HG03025 (cell line): ENCODE measurements at regions not wholly inside any gene's neighbourhood (a gene's known extent, or its start where the extent isn't known, plus 50 kb on each side); places are given as distances from the start of the nearest gene placed in this dataset.
"Not testable (repeated sequence)": the region's sequence is repeated elsewhere in the genome, so short reads cannot be mapped to it uniquely, and the experiment has no call there.

Experiments
- ATAC-seq: cut with Tn5 transposase; IDR thresholded peaks from one replicate; pipeline ENCODE4 v1.9.1; 2021; ENCODE audit warnings: mild to moderate bottlenecking, moderate library complexity; ENCODE audit not compliant: unreplicated experiment, low FRiP score

DNA sequence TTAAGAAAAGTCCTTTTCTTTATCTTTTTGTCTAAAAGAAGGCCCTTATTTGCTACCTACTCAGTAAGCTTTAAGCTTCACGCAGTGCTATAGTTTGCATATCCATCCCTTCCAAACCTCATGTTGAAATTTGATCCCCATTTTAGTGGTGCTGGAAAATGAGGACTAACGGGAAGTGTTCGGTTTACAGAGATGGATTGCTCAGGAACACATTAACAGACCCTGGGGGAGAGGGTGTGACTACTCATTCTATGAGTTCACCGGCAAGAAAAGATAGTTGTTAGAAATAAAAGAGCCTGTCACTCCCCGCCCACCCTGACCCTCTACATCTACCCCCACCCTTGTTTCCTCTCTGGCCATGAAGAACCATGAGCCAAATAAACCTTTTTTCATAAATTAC is 546.2 kb downstream of the MEI4 start:
- ATAC-seq = no peak

GRCh38 chr6:78222226-78222625 is 569.4 kb downstream of the MEI4 start:
- no peak for ATAC-seq

DNA sequence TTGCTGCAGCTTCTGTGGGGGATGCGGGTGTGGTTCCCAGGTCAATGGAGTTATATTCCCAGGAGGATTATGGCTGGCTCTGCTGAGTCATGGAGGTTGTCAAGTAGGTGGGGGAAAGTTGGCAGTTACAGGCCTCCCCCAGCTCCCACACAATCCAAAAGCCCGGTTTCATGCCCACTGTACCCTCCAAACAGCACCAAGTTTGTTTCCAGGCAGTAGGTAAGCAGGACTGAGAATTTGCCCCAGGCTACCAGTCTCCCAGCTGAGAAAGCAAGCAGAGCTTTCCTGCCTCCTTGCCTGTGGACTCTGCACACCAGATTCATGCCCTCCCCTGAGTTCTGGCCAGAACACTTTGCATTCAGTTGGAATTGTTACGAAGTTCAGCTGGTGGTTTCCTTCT is 578.2 kb downstream of the MEI4 start:
- no peak for ATAC-seq

GRCh38 chr6:78243519-78243918 is 590.7 kb downstream of the MEI4 start:
- no peak for ATAC-seq

GRCh38 chr6:78251931-78252330 is 599.1 kb downstream of the MEI4 start:
- ATAC-seq = no peak

GRCh38 chr6:78253618-78254017 is 600.8 kb downstream of the MEI4 start:
- peak; percentile 63 for ATAC-seq

DNA sequence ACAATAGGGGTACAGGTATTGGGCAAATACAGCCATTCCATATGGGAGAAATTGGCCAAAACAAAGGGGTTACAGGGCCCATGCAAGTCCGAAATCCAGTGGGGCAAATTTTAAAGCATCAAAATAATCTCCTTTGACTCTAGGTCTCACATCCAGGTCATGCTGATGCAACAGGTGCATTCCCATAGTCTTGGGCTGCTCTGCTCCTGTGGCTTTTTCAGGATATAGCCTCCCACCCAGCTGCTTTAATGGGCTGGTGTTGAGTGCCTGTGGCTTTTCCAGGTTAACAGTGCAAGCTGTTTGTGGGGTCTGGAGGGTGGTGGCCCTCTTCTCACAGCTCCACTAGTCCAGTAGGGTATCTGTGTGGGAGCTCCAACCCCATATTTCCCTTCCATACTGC is 607.1 kb downstream of the MEI4 start:
- ATAC-seq = no peak

GRCh38 chr6:78260427-78260826 is 606.9 kb upstream of the IRAK1BP1 start:
- not testable (repeated sequence) for ATAC-seq

GRCh38 chr6:78268591-78269452 is 598.5 kb upstream of the IRAK1BP1 start:
- ATAC-seq = no peak

DNA sequence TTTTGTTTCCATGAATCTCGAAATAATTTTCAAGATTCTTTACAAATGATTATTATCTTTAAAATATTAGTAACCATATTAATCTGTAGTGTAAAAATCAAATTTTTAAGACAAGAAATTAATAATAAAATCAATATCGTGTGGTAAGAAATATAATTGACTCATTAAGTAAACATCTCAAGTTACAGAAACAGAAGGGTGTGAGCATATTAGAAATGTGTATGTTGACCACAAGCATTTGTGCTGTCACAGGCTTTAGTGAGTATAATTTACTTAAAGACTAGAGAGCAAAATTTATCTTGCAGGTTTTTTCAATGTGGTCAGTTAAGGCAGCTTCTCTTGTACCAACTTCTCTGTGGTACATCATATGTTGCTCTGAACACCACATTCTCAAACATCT is 566.5 kb upstream of the IRAK1BP1 start:
- no peak for ATAC-seq

DNA sequence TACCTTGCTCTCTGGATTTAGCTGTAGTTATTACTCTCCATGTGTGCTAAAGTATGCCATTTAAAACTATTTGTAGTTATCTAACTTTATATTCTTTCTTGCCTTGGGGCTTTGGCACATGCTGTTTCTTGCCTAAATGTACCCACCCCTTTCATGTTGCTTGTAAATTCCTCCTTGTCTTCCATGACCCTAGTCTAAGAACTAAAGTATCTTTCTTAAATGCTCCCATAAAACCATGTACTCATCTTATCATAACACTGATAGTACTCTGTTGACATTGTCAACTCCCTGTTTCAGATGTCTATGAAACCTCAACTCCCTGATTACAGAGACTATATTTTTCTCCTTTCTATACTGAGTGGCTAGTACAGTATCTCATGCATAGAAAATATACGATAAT is 564.9 kb upstream of the IRAK1BP1 start:
- ATAC-seq = no peak

DNA sequence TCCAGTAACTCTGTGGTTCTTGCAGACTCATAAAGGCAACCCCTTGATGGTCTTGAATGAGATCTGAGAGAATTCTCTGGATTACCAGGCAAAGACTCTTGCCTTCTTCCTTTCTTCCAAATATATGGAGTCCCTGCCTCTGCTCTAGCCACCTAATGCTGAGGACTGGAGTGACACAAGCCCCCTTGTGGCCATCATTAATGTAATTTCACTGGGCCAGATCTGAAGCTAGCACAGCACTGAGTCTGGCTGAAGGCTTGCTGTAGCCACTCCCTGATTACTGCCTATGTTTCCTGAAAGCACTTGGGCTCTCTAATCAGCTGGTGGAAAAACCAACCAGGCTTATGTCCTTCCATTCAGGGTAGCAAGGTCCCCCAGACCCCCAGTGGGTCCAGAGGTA is 559.3 kb upstream of the IRAK1BP1 start:
- ATAC-seq = no peak

DNA sequence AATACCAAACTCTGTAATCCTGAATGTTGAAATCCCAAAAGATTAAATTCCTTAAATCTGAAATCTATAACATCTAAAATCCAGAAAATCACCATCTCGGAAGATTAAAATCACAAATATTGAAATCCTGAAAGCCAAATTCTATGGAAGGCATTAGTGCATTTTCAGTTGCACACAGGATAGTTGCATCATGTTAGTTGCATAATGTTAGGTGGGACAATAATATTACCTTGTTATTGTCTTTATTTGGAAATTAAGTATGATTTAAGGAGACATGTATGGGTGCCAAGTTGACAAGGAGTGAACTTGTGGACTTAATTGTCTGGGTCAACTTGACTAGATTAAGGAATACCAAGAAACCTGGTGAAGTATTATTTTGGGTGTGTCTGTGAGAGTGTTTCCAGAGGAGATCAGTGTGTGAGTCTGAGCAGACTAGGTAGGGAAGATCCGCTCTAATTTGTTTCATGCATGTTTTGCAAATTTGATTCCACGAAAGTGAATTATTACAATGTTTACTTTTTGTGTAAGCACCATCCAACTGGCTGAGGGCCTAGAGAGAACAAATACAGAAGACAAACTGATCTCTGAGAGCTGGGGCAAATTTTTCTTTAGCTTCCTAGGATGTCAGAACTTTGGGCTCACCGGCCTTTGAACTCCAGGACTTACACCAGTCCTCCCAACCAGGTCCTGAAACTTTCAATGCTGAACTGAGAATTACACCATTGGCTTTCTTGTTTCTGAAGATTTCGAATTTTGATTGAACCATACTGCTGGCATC is 545.1 kb upstream of the IRAK1BP1 start:
- ATAC-seq = no peak

- ATAC-seq = no peak
Observed at GRCh38 chr6:78324213-78324612, 543.1 kb upstream of the IRAK1BP1 start.

- no peak for ATAC-seq
Observed at GRCh38 chr6:78340755-78341154, 526.6 kb upstream of the IRAK1BP1 start.

DNA sequence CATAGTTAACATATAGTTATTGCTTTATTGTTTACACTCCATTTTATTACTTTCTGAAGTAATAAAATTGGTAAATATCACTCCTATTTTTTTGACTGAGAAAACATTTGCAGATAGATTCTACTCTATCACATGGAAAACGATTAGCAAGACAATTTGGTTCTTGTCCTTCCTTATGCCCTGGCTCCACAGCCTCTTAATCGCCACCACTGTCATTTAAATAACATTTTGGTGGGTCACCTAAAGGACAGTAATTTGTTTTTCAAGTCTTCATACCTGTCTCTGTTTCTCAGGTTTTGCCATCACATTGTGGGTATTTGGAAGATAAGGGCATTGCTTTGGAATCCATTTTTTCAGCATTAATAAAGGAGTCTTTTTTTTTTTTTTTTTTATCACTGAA is 521.5 kb upstream of the IRAK1BP1 start:
- ATAC-seq = no peak

- no peak for ATAC-seq
Observed at GRCh38 chr6:78347191-78347916, 520.0 kb upstream of the IRAK1BP1 start.

DNA sequence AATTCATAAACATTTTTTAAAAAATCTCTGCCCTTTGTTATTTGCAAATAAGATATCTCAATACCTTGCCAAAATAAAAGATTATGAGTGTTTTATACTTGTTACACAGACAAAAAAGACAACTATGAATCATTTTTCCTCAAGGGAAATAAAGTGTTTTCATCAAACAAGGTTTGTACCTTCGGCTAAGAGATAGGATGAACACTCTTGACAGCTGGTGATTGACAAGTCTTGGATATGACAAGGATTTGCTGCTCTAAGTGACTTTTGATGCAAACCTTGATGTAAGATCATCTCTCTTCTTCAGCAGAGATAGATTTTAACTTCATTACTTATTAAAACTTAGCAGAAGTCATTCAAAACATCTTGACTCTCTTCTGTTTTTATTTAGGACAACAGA is 514.3 kb upstream of the IRAK1BP1 start:
- ATAC-seq = no peak

DNA sequence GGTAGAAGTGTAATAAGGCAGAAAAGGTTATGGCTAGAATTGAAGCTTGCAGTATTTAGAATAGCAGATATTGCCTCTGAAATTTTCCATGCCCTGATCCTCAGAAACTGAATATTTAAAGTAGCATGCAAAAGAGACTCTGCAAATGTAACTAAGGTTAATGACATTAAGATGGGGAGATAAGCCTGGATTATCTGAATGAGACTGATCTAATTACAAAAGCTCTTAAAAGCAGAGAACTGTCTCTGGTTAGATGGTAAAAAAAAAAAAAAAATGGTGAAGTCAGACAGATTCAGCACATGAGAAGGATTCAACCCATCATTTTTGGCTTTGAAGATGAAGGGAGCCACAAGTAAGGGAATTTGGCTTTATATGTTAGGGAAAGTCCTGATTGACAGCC is 503.7 kb upstream of the IRAK1BP1 start:
- ATAC-seq = no peak

GRCh38 chr6:78365473-78365872 is 501.9 kb upstream of the IRAK1BP1 start:
- ATAC-seq = no peak

DNA sequence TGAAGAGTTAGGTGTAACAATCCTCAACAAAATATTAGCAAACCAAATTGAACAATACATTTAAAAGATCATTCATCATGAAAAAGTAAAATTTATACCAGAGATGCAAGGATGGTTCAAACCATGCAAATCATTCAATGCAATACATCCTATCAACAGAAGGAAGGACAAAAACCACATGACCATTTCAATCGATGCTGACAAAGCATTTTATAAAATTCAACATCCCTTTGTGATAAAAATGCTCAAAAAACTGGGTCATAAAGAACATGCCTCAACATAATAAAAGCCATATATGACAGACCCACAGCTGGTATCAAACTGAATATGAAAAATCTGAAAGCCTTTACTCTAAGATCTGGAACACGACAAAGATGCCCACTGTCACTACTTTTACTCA is 490.3 kb upstream of the IRAK1BP1 start:
- no peak for ATAC-seq
